UCSD-AML1 (cell line): ENCODE measurements at regions not wholly inside any gene's neighbourhood (a gene's known extent, or its start where the extent isn't known, plus 50 kb on each side); places are given as distances from the start of the nearest gene placed in this dataset.
"Not testable (repeated sequence)": the region's sequence is repeated elsewhere in the genome, so short reads cannot be mapped to it uniquely, and the experiment has no call there.

Experiments used
- DNase-seq: peaks from one replicate; lab custom pipeline; 2025; ENCODE audit not compliant: unreplicated experiment; lab: John Stamatoyannopoulos, UW

GRCh38 chr3:187540847-187541246 is 129.3 kb downstream of the SST start:
- DNase-seq, result no peak

GRCh38 chr3:187536185-187536584 is 134.0 kb downstream of the SST start:
- DNase-seq, result no peak

- DNase-seq, result no peak
Observed at GRCh38 chr3:187533797-187534196, 136.4 kb downstream of the SST start.

GRCh38 chr3:187531831-187532230 is 138.4 kb downstream of the SST start:
- no peak for DNase-seq

GRCh38 chr3:187522890-187523289 is 147.3 kb downstream of the SST start:
- no peak for DNase-seq

- no peak for DNase-seq
Observed at GRCh38 chr3:187522293-187522692, 147.9 kb downstream of the SST start.

GRCh38 chr3:187521546-187521945 is 148.6 kb downstream of the SST start:
- DNase-seq, result no peak

- no peak for DNase-seq
Observed at GRCh38 chr3:187520027-187520945, 149.9 kb downstream of the SST start.

GRCh38 chr3:187519428-187519890 is 150.7 kb downstream of the SST start:
- DNase-seq, result no peak

- DNase-seq, result no peak
Observed at GRCh38 chr3:187518616-187519015, 150.4 kb downstream of the RTP4 start.

GRCh38 chr3:187518207-187518606 is 150.0 kb downstream of the RTP4 start:
- DNase-seq, result no peak

GRCh38 chr3:187516446-187517185 is 148.4 kb downstream of the RTP4 start:
- no peak for DNase-seq

GRCh38 chr3:187507905-187508304 is 139.7 kb downstream of the RTP4 start:
- DNase-seq, result no peak

GRCh38 chr3:187507266-187507665 is 139.1 kb downstream of the RTP4 start:
- DNase-seq, result no peak

- DNase-seq, result no peak
Observed at GRCh38 chr3:187504435-187504834, 136.2 kb downstream of the RTP4 start.

GRCh38 chr3:187498211-187498724 is 130.1 kb downstream of the RTP4 start:
- no peak for DNase-seq

GRCh38 chr3:187497052-187497451 is 128.9 kb downstream of the RTP4 start:
- DNase-seq, result no peak

GRCh38 chr3:187494056-187494455 is 125.9 kb downstream of the RTP4 start:
- DNase-seq, result not testable (repeated sequence)

GRCh38 chr3:187491371-187491770 is 123.2 kb downstream of the RTP4 start:
- no peak for DNase-seq

GRCh38 chr3:187490366-187490765 is 122.2 kb downstream of the RTP4 start:
- DNase-seq, result no peak

- DNase-seq, result no peak
Observed at GRCh38 chr3:187484547-187485295, 116.5 kb downstream of the RTP4 start.
